Trophoblast cell (in vitro differentiated cells and primary cell): ENCODE measurements at regions not wholly inside any gene's neighbourhood (a gene's known extent, or its start where the extent isn't known, plus 50 kb on each side); places are given as distances from the start of the nearest gene placed in this dataset.
"Not testable (repeated sequence)": the region's sequence is repeated elsewhere in the genome, so short reads cannot be mapped to it uniquely, and the experiment has no call there.

Experiments
- DNase-seq, 2 donors: peaks; one replicate each; pipeline ENCODE4 v3.0.0-alpha.2; 2016
- H2AFZ ChIP-seq: 2 replicates; pipeline ENCODE4 v1.6.1; 2013; ENCODE audit warnings: low read length, moderate library complexity, mild to moderate bottlenecking; ENCODE audit not compliant: insufficient read depth, poor library complexity
- H2AK5ac ChIP-seq: 2 replicates; pipeline ENCODE4 v1.6.1; 2013; ENCODE audit warnings: mild to moderate bottlenecking, low read length
- H2BK120ac ChIP-seq: 2 replicates; pipeline ENCODE4 v1.6.1; 2013; ENCODE audit warnings: low read length, mild to moderate bottlenecking, moderate library complexity; ENCODE audit not compliant: insufficient read depth, poor library complexity
- H2BK12ac ChIP-seq: 2 replicates; pipeline ENCODE4 v1.6.1; 2013; ENCODE audit warnings: mild to moderate bottlenecking, low read length, moderate library complexity
- H2BK5ac ChIP-seq: 2 replicates; pipeline ENCODE4 v1.6.1; 2013; ENCODE audit warnings: low read length, low read depth, moderate library complexity, mild to moderate bottlenecking; ENCODE audit not compliant: poor library complexity
- H3K14ac ChIP-seq: 2 replicates; pipeline ENCODE4 v1.6.1; 2013; ENCODE audit warnings: mild to moderate bottlenecking, low read length
- H3K18ac ChIP-seq: 2 replicates; pipeline ENCODE4 v1.6.1; 2013; ENCODE audit warnings: mild to moderate bottlenecking, low read length
- H3K23ac ChIP-seq: 2 replicates; pipeline ENCODE4 v1.6.1; 2013; ENCODE audit warnings: low read length
- H3K27ac ChIP-seq: 2 replicates; pipeline ENCODE4 v1.5.1; 2013; ENCODE audit warnings: low read depth, mild to moderate bottlenecking, inconsistent platforms, low read length, moderate library complexity
- H3K27me3 ChIP-seq: 2 replicates; pipeline ENCODE4 v1.6.1; 2013; ENCODE audit warnings: inconsistent platforms, mild to moderate bottlenecking, low read length, moderate library complexity; ENCODE audit not compliant: insufficient read depth
- H3K36me3 ChIP-seq, 2 experiments: 1 replicate in 1 of 2; 2 replicates in 1 of 2; pipeline ENCODE4 v1.6.1; 2013; ENCODE audit warnings: low read length in 2 of 2, mild to moderate bottlenecking in 2 of 2, moderate library complexity in 1 of 2; ENCODE audit not compliant: insufficient read depth in 2 of 2, control insufficient read depth in 1 of 2
- H3K4ac ChIP-seq: 2 replicates; pipeline ENCODE4 v1.6.1; 2013; ENCODE audit warnings: low read depth, mild to moderate bottlenecking, low read length, moderate library complexity
- H3K4me1 ChIP-seq, 2 experiments: 1 replicate in 1 of 2; 2 replicates in 1 of 2; pipeline ENCODE4 v1.6.1; 2013; ENCODE audit warnings: low read length in 2 of 2, mild to moderate bottlenecking in 2 of 2, moderate library complexity in 1 of 2; ENCODE audit not compliant: insufficient read depth in 2 of 2, control insufficient read depth in 1 of 2
- H3K4me2 ChIP-seq: 2 replicates; pipeline ENCODE4 v1.6.1; 2013; ENCODE audit warnings: inconsistent platforms, mild to moderate bottlenecking, low read length, moderate library complexity
- H3K4me3 ChIP-seq: 2 replicates; pipeline ENCODE4 v1.5.1; 2013; ENCODE audit warnings: mild to moderate bottlenecking, low read depth, low read length, inconsistent platforms
- H3K79me1 ChIP-seq: one replicate; pipeline ENCODE4 v1.6.1; 2013; ENCODE audit warnings: low read length
- H3K79me2 ChIP-seq: 2 replicates; pipeline ENCODE4 v1.6.1; 2013; ENCODE audit warnings: low read length, mild to moderate bottlenecking; ENCODE audit not compliant: control insufficient read depth, insufficient read depth, poor library complexity
- H3K9ac ChIP-seq: 2 replicates; pipeline ENCODE4 v1.6.1; 2013; ENCODE audit warnings: mild to moderate bottlenecking, low read length
- H3K9me3 ChIP-seq: 2 replicates; pipeline ENCODE4 v1.6.1; 2013; ENCODE audit warnings: low read depth, mild to moderate bottlenecking, control low read depth, inconsistent platforms, low read length; ENCODE audit not compliant: insufficient read depth
- H4K12ac ChIP-seq: 2 replicates; pipeline ENCODE4 v1.6.1; 2013; ENCODE audit warnings: low read depth, mild to moderate bottlenecking, low read length, moderate library complexity
- H4K8ac ChIP-seq: 2 replicates; pipeline ENCODE4 v1.6.1; 2013; ENCODE audit warnings: low read depth, mild to moderate bottlenecking, low read length, moderate library complexity
- H4K91ac ChIP-seq: one replicate; pipeline ENCODE4 v1.6.1; 2013; ENCODE audit warnings: low read depth, mild to moderate bottlenecking, low read length, moderate library complexity
- WGBS: extraction: QIAGEN DNeasy Blood & Tissue Kit; methylation state at CpG from one replicate; pipeline ENCODE4 v1.1.7; 2013; ENCODE audit warnings: missing lambda C conversion rate; ENCODE audit not compliant: insufficient read length, insufficient coverage; ENCODE audit errors: extremely low coverage; 5-methylcytosine and 5-hydroxymethylcytosine counted together

DNA sequence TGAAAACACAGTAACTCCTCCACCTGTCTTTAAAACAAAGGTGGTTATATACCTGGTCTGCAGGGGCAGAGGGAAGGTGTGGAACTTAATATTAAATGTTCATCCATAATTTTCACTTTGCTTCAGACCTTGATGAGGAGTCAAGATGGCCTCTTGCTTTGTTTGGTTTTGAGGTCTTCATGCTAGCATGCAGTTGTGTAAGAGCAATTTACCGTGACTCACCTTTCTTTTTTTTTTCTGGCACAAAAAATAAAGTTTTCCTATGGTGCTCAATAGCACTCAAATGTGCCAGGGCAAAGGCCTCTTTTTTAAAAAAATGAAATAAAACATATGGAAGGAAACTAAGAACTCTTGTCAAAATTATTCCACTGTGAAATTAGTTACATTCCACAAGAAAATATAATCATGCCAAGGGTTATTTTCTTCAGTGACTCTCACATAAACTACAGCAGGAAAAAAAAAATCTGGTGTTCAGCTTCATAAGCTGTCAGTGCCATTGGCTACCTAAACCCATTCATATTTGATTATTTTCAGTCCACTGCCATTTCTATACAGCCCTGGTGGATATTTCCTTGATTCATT lies 128.2 kb downstream of the SLC7A11 start:
- Histone ChIP-seq H3K79me1 (peaks cover 3% of the 10 kb centered on the region), H4K91ac (no peak overlapping the region), H3K9ac (no peak overlapping the region), H2BK5ac (no peak overlapping the region), H3K14ac (no peak overlapping the region), H3K27ac (no peak overlapping the region), H2AFZ (no peak overlapping the region), H3K4me2 (no peak overlapping the region), H3K4ac (no peak overlapping the region), H2BK120ac (no peak overlapping the region), H3K36me3 (no peaks in the 10 kb centered on the region), H3K27me3 (no peaks in the 10 kb centered on the region), H3K79me2 (no peaks in the 10 kb centered on the region), H3K9me3 (no peaks in the 10 kb centered on the region), H4K8ac (no peak overlapping the region), H2AK5ac (no peak overlapping the region), H2BK12ac (no peak overlapping the region), H3K4me3 (no peak overlapping the region), H4K12ac (no peak overlapping the region), H3K23ac (no peak overlapping the region), H3K4me1 (peaks cover 2 to 6% of the 10 kb centered on the region in 2 experiments), H3K18ac (no peak overlapping the region)
- no CpG with 5 or more reads among the region's 1 CpG for WGBS
- DNase-seq, result peak in 1 of 2 donors; percentile 13

DNA sequence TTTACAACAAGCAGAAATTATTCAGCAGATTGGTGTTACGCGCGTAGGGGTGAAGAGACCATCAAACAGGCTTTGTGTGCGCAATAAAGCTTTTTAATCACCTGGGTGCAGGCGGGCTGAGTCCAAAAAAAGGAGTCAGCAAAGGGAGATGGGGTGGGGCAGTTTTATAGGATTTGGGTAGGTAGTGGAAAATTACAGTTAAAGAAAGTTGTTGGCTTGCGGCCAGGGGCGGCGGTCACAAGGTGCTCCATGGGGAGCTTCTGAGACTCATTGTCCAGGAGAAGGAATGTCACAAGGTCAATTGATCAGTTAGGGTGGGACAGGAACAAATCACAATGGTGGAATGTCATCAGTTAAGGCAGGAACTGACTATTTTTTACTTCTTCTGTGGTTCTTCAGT lies 129.3 kb downstream of the SLC7A11 start:
- not testable (repeated sequence) for H3K79me2 ChIP-seq, H3K36me3 ChIP-seq, H3K4me1 ChIP-seq, H3K4me2 ChIP-seq, H3K27ac ChIP-seq, H4K8ac ChIP-seq, H2AFZ ChIP-seq, H3K23ac ChIP-seq, H3K4me3 ChIP-seq, H3K4ac ChIP-seq, DNase-seq, H3K27me3 ChIP-seq, H3K9ac ChIP-seq, H4K12ac ChIP-seq, H3K9me3 ChIP-seq, H3K79me1 ChIP-seq
- Histone ChIP-seq H2AK5ac (peak overlapping the region; percentile 37), H3K18ac (peak overlapping the region; percentile 30), H3K14ac (peak overlapping the region; percentile 51), H2BK12ac (peak overlapping the region; percentile 84), H2BK120ac (peak overlapping the region; percentile 86), H4K91ac (peak overlapping the region; percentile 37), H2BK5ac (peak overlapping the region; percentile 86)
- no CpG with 5 or more reads among the region's 8 CpGs for WGBS

DNA sequence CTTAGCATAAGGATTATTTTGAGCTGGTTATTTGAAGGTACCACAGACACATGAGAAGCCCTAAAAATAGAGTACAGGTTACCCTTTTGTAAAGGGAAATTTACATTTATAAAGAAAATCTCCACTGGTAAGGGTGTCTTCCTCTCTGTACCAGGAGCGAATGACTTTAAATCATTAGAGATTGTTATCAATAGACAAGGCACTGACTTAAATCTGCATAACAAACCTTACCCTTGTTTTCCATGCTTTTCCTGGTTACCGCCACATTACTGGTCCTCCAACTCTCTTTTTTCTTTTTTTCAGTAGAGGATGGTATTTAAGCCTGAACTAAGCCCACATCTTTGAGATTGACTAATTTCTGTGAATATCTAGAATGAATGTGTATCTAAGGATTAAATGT lies 129.8 kb downstream of the SLC7A11 start:
- Histone ChIP-seq H3K9me3 (no peaks in the 10 kb centered on the region), H2BK5ac (no peak overlapping the region), H3K4ac (no peak overlapping the region), H3K4me1 (peaks cover 2 to 6% of the 10 kb centered on the region in 2 experiments), H2BK12ac (no peak overlapping the region), H3K14ac (no peak overlapping the region), H3K9ac (no peak overlapping the region), H3K27me3 (no peaks in the 10 kb centered on the region), H2AFZ (no peak overlapping the region), H3K79me1 (peaks cover 3% of the 10 kb centered on the region), H3K4me3 (no peak overlapping the region), H4K91ac (no peak overlapping the region), H3K4me2 (no peak overlapping the region), H3K79me2 (no peaks in the 10 kb centered on the region), H2AK5ac (no peak overlapping the region), H4K12ac (no peak overlapping the region), H2BK120ac (no peak overlapping the region), H3K18ac (no peak overlapping the region), H3K36me3 (no peaks in the 10 kb centered on the region), H3K23ac (no peak overlapping the region), H4K8ac (no peak overlapping the region), H3K27ac (no peak overlapping the region)
- no CpG with 5 or more reads among the region's 2 CpGs for WGBS
- DNase-seq, result no peak

DNA sequence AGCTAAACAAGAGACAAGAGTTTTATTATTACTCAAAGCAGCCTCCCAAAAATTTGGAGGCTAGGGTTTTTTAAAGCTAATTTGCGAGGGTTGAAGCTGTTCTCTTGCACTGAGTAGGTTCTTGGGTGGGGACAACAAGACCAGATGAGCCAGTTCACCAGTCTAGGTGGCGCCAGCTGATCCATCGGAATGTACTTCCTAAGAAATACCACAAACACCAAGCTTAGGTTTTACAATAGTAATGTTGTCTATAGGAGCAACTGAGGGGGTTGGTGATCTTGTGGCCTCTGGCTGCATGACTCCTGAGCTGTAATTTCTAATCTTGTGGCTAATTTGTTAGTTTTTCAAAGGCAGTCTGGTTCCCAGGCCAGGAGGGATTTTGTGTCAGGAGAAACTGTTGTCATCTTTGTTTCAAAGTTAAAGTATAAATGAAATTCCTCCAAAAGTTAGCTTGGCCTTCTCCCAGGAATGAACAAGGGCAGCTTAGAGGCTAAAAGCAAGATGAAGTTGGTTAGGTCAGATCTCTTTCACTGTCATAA lies 130.6 kb downstream of the SLC7A11 start:
- no peaks in the 10 kb centered on the region for H3K9me3 ChIP-seq
- DNase-seq, result peak; percentile 19 to 51
- H3K4me1 ChIP-seq, result peaks cover 2 to 6% of the 10 kb centered on the region in 2 experiments
- H2AK5ac ChIP-seq, result no peak overlapping the region
- peak overlapping the region; percentile 87 for H3K27ac ChIP-seq
- no peaks in the 10 kb centered on the region for H3K27me3 ChIP-seq
- no peaks in the 10 kb centered on the region for H3K36me3 ChIP-seq
- H3K14ac ChIP-seq, result no peak overlapping the region
- H3K9ac ChIP-seq, result no peak overlapping the region
- H4K8ac ChIP-seq, result no peak overlapping the region
- WGBS, result no CpG with 5 or more reads among the region's 3 CpGs
- H3K79me1 ChIP-seq, result peaks cover 3% of the 10 kb centered on the region
- no peak overlapping the region for H3K23ac ChIP-seq
- H2AFZ ChIP-seq, result no peak overlapping the region
- H3K4me3 ChIP-seq, result no peak overlapping the region
- no peak overlapping the region for H3K4ac ChIP-seq
- no peak overlapping the region for H2BK12ac ChIP-seq
- H3K79me2 ChIP-seq, result no peaks in the 10 kb centered on the region
- H3K18ac ChIP-seq, result no peak overlapping the region
- H4K91ac ChIP-seq, result no peak overlapping the region
- H3K4me2 ChIP-seq, result no peak overlapping the region
- H4K12ac ChIP-seq, result no peak overlapping the region
- H2BK5ac ChIP-seq, result peak overlapping the region; percentile 86
- peak overlapping the region; percentile 84 for H2BK120ac ChIP-seq
